ENCODE measurements at regions not wholly inside any gene's neighbourhood (a gene's known extent, or its start where the extent isn't known, plus 50 kb on each side); places are given as distances from the start of the nearest gene placed in this dataset.

DNA sequence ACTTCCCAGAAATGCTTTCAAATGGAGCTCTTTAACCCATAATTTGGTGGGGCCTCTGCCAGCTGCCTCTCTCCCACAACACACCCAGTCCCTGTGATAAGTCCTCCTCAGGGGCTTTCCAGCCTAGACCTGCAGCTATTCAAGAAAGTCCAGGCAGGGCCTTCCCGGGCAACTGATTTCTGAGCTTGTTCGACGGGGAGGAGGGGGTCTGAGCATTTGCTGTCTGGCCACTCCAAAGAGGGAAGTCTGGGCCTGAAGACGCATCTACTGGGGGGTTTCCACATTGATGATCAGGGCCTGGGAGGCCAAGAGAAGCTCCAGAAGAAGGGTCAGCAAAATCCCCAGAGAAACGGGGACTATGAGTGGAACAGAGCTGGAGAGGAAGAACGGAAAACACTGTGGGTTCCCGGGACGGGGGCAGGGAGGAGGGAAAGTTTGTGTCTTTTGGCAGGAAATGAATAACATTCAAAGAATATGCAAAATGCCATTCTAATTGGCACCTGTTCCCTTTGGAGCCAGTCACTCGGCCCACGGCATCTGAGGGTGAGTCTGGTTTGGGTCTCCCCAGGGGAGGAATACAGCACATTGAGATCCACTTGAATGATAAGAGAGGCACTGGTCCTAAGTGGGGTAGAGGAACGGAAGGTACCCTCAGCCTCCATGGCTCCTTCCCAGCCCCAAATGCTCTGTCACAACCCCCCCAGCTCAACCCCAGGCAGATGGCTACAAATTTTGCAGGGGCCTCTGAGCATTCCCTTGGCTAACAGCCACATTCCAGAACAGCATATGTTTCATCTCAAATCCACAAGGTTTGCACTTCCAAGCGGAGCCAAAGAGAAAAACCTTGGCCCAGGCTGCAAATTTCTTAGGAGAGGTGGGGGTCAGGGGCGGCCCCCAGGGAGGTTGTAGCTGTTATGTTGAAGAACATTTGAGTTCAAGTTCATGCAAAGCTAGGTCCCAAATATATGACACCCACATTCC is 72.0 kb downstream of the RPUSD4 start:
- intact Hi-C loops (cut with micrococcal nuclease) (no loop called here), in situ Hi-C loops (cut with MboI) (no loop called here)
- no peak overlapping the region for H3K27ac ChIP-seq (ENCODE audit: extremely low read depth, low read depth, low read length)
- ChIA-PET POLR2A (interaction anchor here (0.9 to 1.2 kb wide), 2 partner anchors 12 to 22 kb away, joined by 3 to 5 read pairs; no protein-coding TSS in a partner anchor), CTCF (ENCODE audit: low intra/inter-chr PET ratio) (no interaction called here)
- no peaks in the 10 kb centered on the region; a peak in 2 of 5 replicates for H3K4me1 ChIP-seq (replicated peaks in 1 of 2; ENCODE audit: control insufficient read depth in 2 of 2, insufficient read depth in 2 of 2, low read length in 2 of 2)
- H3K27me3 ChIP-seq (ENCODE audit: control insufficient read depth in 2 of 2, insufficient read depth in 2 of 2, low read length in 2 of 2): peaks cover 44 to 70% of the 10 kb centered on the region in 2 experiments
- ATAC-seq: no peak
- no peak overlapping the region for H3K4me2 ChIP-seq (ENCODE audit: insufficient read depth, low read length)
- BruUV-seq (replicated peaks): no TSS peak
- H2AFZ ChIP-seq (ENCODE audit: low read depth, low read length): no peak overlapping the region
- H3K9me1 ChIP-seq (ENCODE audit: control insufficient read depth, insufficient read depth, low read length): no peaks in the 10 kb centered on the region
- no peak for FAIRE-seq
- no peaks in the 10 kb centered on the region for H3K9me3 ChIP-seq (replicated peaks; ENCODE audit: control insufficient read depth, insufficient read depth, low read depth, low read length)
- H3K9ac ChIP-seq (ENCODE audit: insufficient read depth in 1 of 2, low read depth in 2 of 2, low read length in 2 of 2): no peak overlapping the region
- no peak overlapping the region for H3K4me3 ChIP-seq
- TF ChIP-seq MCM3 (IDR thresholded peaks at IDR 0.05) (no peak), JUND (IDR thresholded peaks at IDR 0.05; ENCODE audit: borderline replicate concordance, low read depth, low read length) (no peak), JUND (tag; IDR thresholded peaks at IDR 0.05; ENCODE audit: borderline replicate concordance, low read depth, low read length) (no peak), PTRF (tag; IDR thresholded peaks at IDR 0.05) (no peak), RBM39 (optimal IDR thresholded peaks at IDR 0.05; ENCODE audit: low read depth, low read length) (no peak), POU5F1 (IDR thresholded peaks at IDR 0.05; ENCODE audit: borderline replicate concordance, low read depth, low read length, partially characterized antibody) (no peak)
- TF ChIP-seq, protein P1, sequence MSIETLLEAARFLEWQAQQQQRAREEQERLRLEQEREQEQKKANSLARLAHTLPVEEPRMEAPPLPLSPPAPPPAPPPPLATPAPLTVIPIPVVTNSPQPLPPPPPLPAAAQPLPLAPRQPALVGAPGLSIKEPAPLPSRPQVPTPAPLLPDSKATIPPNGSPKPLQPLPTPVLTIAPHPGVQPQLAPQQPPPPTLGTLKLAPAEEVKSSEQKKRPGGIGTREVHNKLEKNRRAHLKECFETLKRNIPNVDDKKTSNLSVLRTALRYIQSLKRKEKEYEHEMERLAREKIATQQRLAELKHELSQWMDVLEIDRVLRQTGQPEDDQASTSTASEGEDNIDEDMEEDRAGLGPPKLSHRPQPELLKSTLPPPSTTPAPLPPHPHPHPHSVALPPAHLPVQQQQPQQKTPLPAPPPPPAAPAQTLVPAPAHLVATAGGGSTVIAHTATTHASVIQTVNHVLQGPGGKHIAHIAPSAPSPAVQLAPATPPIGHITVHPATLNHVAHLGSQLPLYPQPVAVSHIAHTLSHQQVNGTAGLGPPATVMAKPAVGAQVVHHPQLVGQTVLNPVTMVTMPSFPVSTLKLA (conservative IDR thresholded peaks at IDR 0.05): no peak
- no peaks in the 10 kb centered on the region for H3K79me2 ChIP-seq (ENCODE audit: control insufficient read depth, insufficient read depth, low read length)
- WGBS (ENCODE audit: insufficient coverage, low coverage, missing lambda C conversion rate): 1% methylated on average over 13 of the region's 13 CpGs
- DNase-seq (ENCODE audit: extremely low read depth in 1 of 4, low spot score in 3 of 4): no peak
- H3K36me3 ChIP-seq (ENCODE audit: control insufficient read depth, insufficient read depth, low read length): no peaks in the 10 kb centered on the region
- H4K20me1 ChIP-seq (replicated peaks; ENCODE audit: control insufficient read depth, insufficient read depth, low read length): peaks cover 3% of the 10 kb centered on the region; the same call in 1 of the 2 replicates
